GM12872 (cell line): ENCODE measurements at regions not wholly inside any gene's neighbourhood (a gene's known extent, or its start where the extent isn't known, plus 50 kb on each side); places are given as distances from the start of the nearest gene placed in this dataset.

Experiments used
- CTCF ChIP-seq: IDR thresholded peaks from 3 replicates; pipeline ENCODE4 v1.5.1; 2011; ENCODE audit warnings: low read depth, mild to moderate bottlenecking, low read length, moderate library complexity; ENCODE audit not compliant: insufficient read depth

GRCh38 chr2:185436787-185437372, 301.7 kb upstream of the FSIP2 start:
- no peak for TF ChIP-seq CTCF

GRCh38 chr2:185441486-185442005, 297.1 kb upstream of the FSIP2 start:
- no peak for TF ChIP-seq CTCF

- no peak for TF ChIP-seq CTCF
Measured at GRCh38 chr2:185456517-185456916, 282.1 kb upstream of the FSIP2 start.

- TF ChIP-seq CTCF = no peak
Measured at GRCh38 chr2:185463481-185463880, 275.1 kb upstream of the FSIP2 start.

GRCh38 chr2:185466915-185467314, 271.7 kb upstream of the FSIP2 start:
- no peak for TF ChIP-seq CTCF

- no peak for TF ChIP-seq CTCF
Measured at GRCh38 chr2:185471441-185471840, 267.2 kb upstream of the FSIP2 start.

- TF ChIP-seq CTCF = no peak
Measured at GRCh38 chr2:185472574-185472973, 266.0 kb upstream of the FSIP2 start.
